Neural cell (in vitro differentiated cells): ENCODE measurements at regions not wholly inside any gene's neighbourhood (a gene's known extent, or its start where the extent isn't known, plus 50 kb on each side); places are given as distances from the start of the nearest gene placed in this dataset.

Experiments used
- CTCF ChIP-seq: fragments of 450-650 bp; IDR thresholded peaks from 2 replicates; pipeline ENCODE4 v1.5.1; 2014; ENCODE audit warnings: antibody characterized with exemption, mild to moderate bottlenecking, moderate library complexity; ENCODE audit not compliant: poor library complexity, severe bottlenecking
- EP300 ChIP-seq: fragments of 450-650 bp; conservative IDR thresholded peaks from 2 replicates; pipeline ENCODE4 v1.6.1; 2014; ENCODE audit warnings: antibody characterized with exemption, mild to moderate bottlenecking, moderate library complexity; ENCODE audit not compliant: poor library complexity, severe bottlenecking
- EZH2 ChIP-seq: fragments of 200-600, 300-800 bp; shearing (Covaris generic), sonication (generic); IDR thresholded peaks from 2 replicates; pipeline ENCODE4 v1.6.1; 2014; ENCODE audit warnings: antibody characterized with exemption, low read length, borderline replicate concordance, mild to moderate bottlenecking; ENCODE audit not compliant: insufficient read depth, poor library complexity, severe bottlenecking
- POLR2AphosphoS5 ChIP-seq: IDR thresholded peaks from 2 replicates; pipeline ENCODE4 v1.6.1; 2012
- REST ChIP-seq: IDR thresholded peaks from 2 replicates; pipeline ENCODE4 v1.6.1; 2012; ENCODE audit warnings: borderline replicate concordance
- TAF1 ChIP-seq: IDR thresholded peaks from 2 replicates; pipeline ENCODE4 v1.6.1; 2012; ENCODE audit warnings: low read depth

- TF ChIP-seq EZH2 = no peak
- TF ChIP-seq CTCF = no peak
- TF ChIP-seq TAF1 = no peak
- no peak for TF ChIP-seq EP300
- no peak for TF ChIP-seq REST
- no peak for TF ChIP-seq POLR2AphosphoS5
These were observed 55.6 kb upstream of the ZNF536 start for GRCh38 chr19:30316560-30317106.
